ENCODE measurements at regions not wholly inside any gene's neighbourhood (a gene's known extent, or its start where the extent isn't known, plus 50 kb on each side); places are given as distances from the start of the nearest gene placed in this dataset.

DNA sequence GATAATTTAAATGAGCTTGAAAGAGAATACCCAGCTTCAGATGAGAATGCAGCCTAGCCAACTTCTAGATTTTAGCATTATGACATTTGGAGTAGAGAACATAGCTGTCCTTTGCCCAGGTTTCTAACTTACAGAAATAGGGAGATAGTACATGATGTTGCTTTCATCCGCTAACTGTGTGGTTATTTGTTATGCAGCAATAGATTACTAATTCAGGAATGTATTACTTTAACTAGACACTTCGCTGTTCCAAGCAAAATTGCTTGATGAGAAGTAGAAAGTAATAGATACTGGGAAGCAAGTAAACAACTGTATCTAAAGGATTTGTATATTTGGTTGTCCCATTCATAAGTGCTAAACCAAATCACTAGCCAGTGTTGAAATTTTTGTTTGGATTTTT is 790.9 kb upstream of the PRR20A start:
- H3K36me3 ChIP-seq (ENCODE audit: insufficient read depth, low read length), result no peaks in the 10 kb centered on the region
- H3K27me3 ChIP-seq (ENCODE audit: insufficient read depth, low read length, poor library complexity, severe bottlenecking), result no peaks in the 10 kb centered on the region
- no peak overlapping the region for H3K27ac ChIP-seq (ENCODE audit: low read depth, low read length)
- no peak for DNase-seq
- POLR2A ChIA-PET, result no interaction called here
- Mint-ChIP-seq H3K36me3 (no peaks in the 10 kb centered on the region), H3K9me3 (peaks cover 0 to 30% (median 14%) of the 10 kb centered on the region in 5 donors), H3K27ac (no peak overlapping the region), H3K27me3 (no peaks in the 10 kb centered on the region), H3K4me1 (no peaks in the 10 kb centered on the region), H3K4me3 (no peak overlapping the region)
- no peak overlapping the region for H3K4me3 ChIP-seq (ENCODE audit: low read length)
- CTCF ChIA-PET, result no interaction called here
- no peaks in the 10 kb centered on the region for H3K4me1 ChIP-seq (ENCODE audit: insufficient read depth, low read length)
- H3K9me3 ChIP-seq (ENCODE audit: low read length), result no peaks in the 10 kb centered on the region

GRCh38 chr13:56351041-56351440 is 789.7 kb upstream of the PRR20A start:
- H3K27ac ChIP-seq (ENCODE audit: low read depth, low read length), result no peak overlapping the region
- no peaks in the 10 kb centered on the region for H3K4me1 Mint-ChIP-seq

GRCh38 chr13:56352361-56352760 is 788.4 kb upstream of the PRR20A start:
- no peak for DNase-seq
- Mint-ChIP-seq H3K27ac (no peak overlapping the region), H3K9me3 (peaks cover 0 to 29% (median 13%) of the 10 kb centered on the region in 5 donors), H3K27me3 (no peaks in the 10 kb centered on the region), H3K36me3 (no peaks in the 10 kb centered on the region), H3K4me3 (no peak overlapping the region), H3K4me1 (no peaks in the 10 kb centered on the region)
- ChIA-PET CTCF (no interaction called here), POLR2A (no interaction called here)
- Histone ChIP-seq H3K4me1 (ENCODE audit: insufficient read depth, low read length) (no peaks in the 10 kb centered on the region), H3K36me3 (ENCODE audit: insufficient read depth, low read length) (no peaks in the 10 kb centered on the region), H3K4me3 (ENCODE audit: low read length) (no peak overlapping the region), H3K9me3 (ENCODE audit: low read length) (no peaks in the 10 kb centered on the region), H3K27me3 (ENCODE audit: insufficient read depth, low read length, poor library complexity, severe bottlenecking) (no peaks in the 10 kb centered on the region), H3K27ac (ENCODE audit: low read depth, low read length) (no peak overlapping the region)

More at GRCh38 chr13:56351041-56351440, 789.7 kb upstream of the PRR20A start:
- no peak for DNase-seq
- no peaks in the 10 kb centered on the region for H3K27me3 Mint-ChIP-seq
- Histone ChIP-seq H3K27me3 (ENCODE audit: insufficient read depth, low read length, poor library complexity, severe bottlenecking) (no peaks in the 10 kb centered on the region), H3K9me3 (ENCODE audit: low read length) (no peaks in the 10 kb centered on the region), H3K4me3 (ENCODE audit: low read length) (no peak overlapping the region), H3K4me1 (ENCODE audit: insufficient read depth, low read length) (no peaks in the 10 kb centered on the region), H3K36me3 (ENCODE audit: insufficient read depth, low read length) (no peaks in the 10 kb centered on the region)
- ChIA-PET POLR2A (no interaction called here), CTCF (no interaction called here)
- no peaks in the 10 kb centered on the region for H3K36me3 Mint-ChIP-seq
- H3K4me3 Mint-ChIP-seq, result no peak overlapping the region
- peak overlapping the region in 1 of 8 donors; percentile 41 for H3K27ac Mint-ChIP-seq
- peaks cover 0 to 30% (median 14%) of the 10 kb centered on the region in 5 donors for H3K9me3 Mint-ChIP-seq

GRCh38 chr13:56352901-56353300 is 787.8 kb upstream of the PRR20A start:
- CTCF ChIA-PET, result no interaction called here
- H3K27me3 Mint-ChIP-seq, result no peaks in the 10 kb centered on the region
- H3K27me3 ChIP-seq (ENCODE audit: insufficient read depth, low read length, poor library complexity, severe bottlenecking), result no peaks in the 10 kb centered on the region

DNA sequence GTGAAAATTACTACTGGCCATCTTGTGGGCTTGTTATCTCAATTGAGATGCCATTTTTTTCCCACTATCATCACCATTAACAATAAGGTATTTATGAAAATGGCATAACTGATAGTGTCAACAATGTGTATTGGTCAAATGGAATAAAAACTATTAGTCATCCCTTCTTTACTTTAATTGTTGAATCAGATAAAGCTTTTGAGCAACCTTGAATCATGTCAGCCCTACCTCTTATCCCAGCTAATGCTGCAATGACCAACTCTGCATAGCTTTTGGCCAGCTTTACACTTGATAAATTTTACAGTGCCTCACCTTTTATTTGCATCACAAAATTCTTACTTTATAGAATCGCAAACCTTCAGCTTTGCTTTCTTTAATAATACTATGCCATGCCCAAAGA is 784.0 kb upstream of the PRR20A start:
- no peak overlapping the region for H3K27ac ChIP-seq (ENCODE audit: low read depth, low read length)
- no peaks in the 10 kb centered on the region for H3K4me1 Mint-ChIP-seq
- no peaks in the 10 kb centered on the region for H3K36me3 Mint-ChIP-seq
- peaks cover 0 to 28% (median 10%) of the 10 kb centered on the region in 5 donors for H3K9me3 Mint-ChIP-seq
- H3K4me3 Mint-ChIP-seq, result no peak overlapping the region
- POLR2A ChIA-PET, result no interaction called here
- H3K27me3 Mint-ChIP-seq, result no peaks in the 10 kb centered on the region
- no peak overlapping the region for H3K27ac Mint-ChIP-seq
- H3K9me3 ChIP-seq (ENCODE audit: low read length), result no peaks in the 10 kb centered on the region
- H3K4me1 ChIP-seq (ENCODE audit: insufficient read depth, low read length), result no peaks in the 10 kb centered on the region
- no peaks in the 10 kb centered on the region for H3K27me3 ChIP-seq (ENCODE audit: insufficient read depth, low read length, poor library complexity, severe bottlenecking)
- H3K4me3 ChIP-seq (ENCODE audit: low read length), result no peak overlapping the region
- CTCF ChIA-PET, result no interaction called here
- DNase-seq, result no peak
- H3K36me3 ChIP-seq (ENCODE audit: insufficient read depth, low read length), result no peaks in the 10 kb centered on the region

More at GRCh38 chr13:56352901-56353300, 787.8 kb upstream of the PRR20A start:
- Mint-ChIP-seq H3K9me3 (peaks cover 0 to 26% (median 12%) of the 10 kb centered on the region in 5 donors), H3K4me3 (no peak overlapping the region), H3K4me1 (no peaks in the 10 kb centered on the region), H3K36me3 (no peaks in the 10 kb centered on the region), H3K27ac (no peak overlapping the region)
- no peak for DNase-seq
- Histone ChIP-seq H3K36me3 (ENCODE audit: insufficient read depth, low read length) (no peaks in the 10 kb centered on the region), H3K27ac (ENCODE audit: low read depth, low read length) (no peak overlapping the region), H3K4me1 (ENCODE audit: insufficient read depth, low read length) (no peaks in the 10 kb centered on the region), H3K4me3 (ENCODE audit: low read length) (no peak overlapping the region), H3K9me3 (ENCODE audit: low read length) (no peaks in the 10 kb centered on the region)
- POLR2A ChIA-PET, result no interaction called here

- Histone ChIP-seq H3K27me3 (ENCODE audit: insufficient read depth, low read length, poor library complexity, severe bottlenecking) (no peaks in the 10 kb centered on the region), H3K9me3 (ENCODE audit: low read length) (no peaks in the 10 kb centered on the region), H3K4me1 (ENCODE audit: insufficient read depth, low read length) (no peaks in the 10 kb centered on the region), H3K27ac (ENCODE audit: low read depth, low read length) (no peak overlapping the region), H3K36me3 (ENCODE audit: insufficient read depth, low read length) (no peaks in the 10 kb centered on the region), H3K4me3 (ENCODE audit: low read length) (no peak overlapping the region)
- no peaks in the 10 kb centered on the region for H3K4me1 Mint-ChIP-seq
- H3K4me3 Mint-ChIP-seq, result no peak overlapping the region
- CTCF ChIA-PET, result no interaction called here
- peaks cover 8 to 32% (median 14%) of the 10 kb centered on the region in 5 donors for H3K9me3 Mint-ChIP-seq
- no peaks in the 10 kb centered on the region for H3K36me3 Mint-ChIP-seq
- H3K27ac Mint-ChIP-seq, result no peak overlapping the region
- POLR2A ChIA-PET, result no interaction called here
- DNase-seq, result no peak
- H3K27me3 Mint-ChIP-seq, result peaks cover 0 to 2% of the 10 kb centered on the region in 2 donors
Measured at GRCh38 chr13:56378566-56378965, 762.2 kb upstream of the PRR20A start.

DNA sequence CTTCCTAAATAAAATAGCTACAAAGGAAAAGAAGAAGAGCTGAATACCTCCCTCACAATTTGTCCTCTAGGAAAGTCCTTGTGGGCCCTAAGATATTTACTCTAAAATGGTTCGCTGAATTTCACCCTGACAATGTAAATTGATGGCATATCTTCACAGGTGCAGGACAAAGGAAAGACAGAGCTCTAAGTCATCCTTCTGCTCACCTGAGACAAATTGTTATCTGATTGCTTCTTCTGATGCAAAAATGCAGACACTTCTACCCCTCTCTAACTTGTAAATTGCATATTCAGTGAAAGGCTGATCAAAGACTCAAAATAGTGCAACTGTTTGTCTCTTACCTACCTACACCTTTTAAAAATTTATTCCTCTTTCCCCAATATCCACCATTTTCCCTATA is 747.2 kb upstream of the PRR20A start:
- no peaks in the 10 kb centered on the region for H3K9me3 ChIP-seq (ENCODE audit: low read length)
- H3K4me1 ChIP-seq (ENCODE audit: insufficient read depth, low read length), result no peaks in the 10 kb centered on the region
- POLR2A ChIA-PET, result no interaction called here
- H3K36me3 ChIP-seq (ENCODE audit: insufficient read depth, low read length), result no peaks in the 10 kb centered on the region
- no peak overlapping the region for H3K4me3 Mint-ChIP-seq
- DNase-seq, result no peak
- H3K27me3 Mint-ChIP-seq, result no peaks in the 10 kb centered on the region
- no peaks in the 10 kb centered on the region for H3K36me3 Mint-ChIP-seq
- CTCF ChIA-PET, result no interaction called here
- no peaks in the 10 kb centered on the region for H3K4me1 Mint-ChIP-seq
- no peak overlapping the region for H3K4me3 ChIP-seq (ENCODE audit: low read length)
- H3K27ac Mint-ChIP-seq, result no peak overlapping the region
- H3K9me3 Mint-ChIP-seq, result peaks cover 0 to 41% (median 14%) of the 10 kb centered on the region in 5 donors
- no peaks in the 10 kb centered on the region for H3K27me3 ChIP-seq (ENCODE audit: insufficient read depth, low read length, poor library complexity, severe bottlenecking)
- H3K27ac ChIP-seq (ENCODE audit: low read depth, low read length), result no peak overlapping the region

DNA sequence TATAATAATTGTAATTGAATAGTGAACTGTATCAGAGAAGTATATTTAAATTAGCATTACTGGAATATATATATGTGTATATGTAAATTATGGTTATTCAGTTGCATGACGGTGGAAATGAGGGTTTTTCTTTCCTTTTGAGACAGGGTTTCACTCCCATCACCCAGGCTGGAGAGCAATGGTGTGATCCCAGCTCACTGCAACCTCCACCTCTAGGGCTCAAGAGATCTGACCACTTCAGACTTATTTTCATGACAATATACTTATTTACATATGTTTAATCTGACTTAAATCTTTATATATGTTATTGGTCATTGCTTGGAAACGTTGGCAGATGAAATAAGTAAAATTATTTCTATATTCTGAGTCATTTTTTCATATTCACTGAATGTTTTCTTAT is 744.4 kb upstream of the PRR20A start:
- Histone ChIP-seq H3K36me3 (ENCODE audit: insufficient read depth, low read length) (no peaks in the 10 kb centered on the region), H3K27me3 (ENCODE audit: insufficient read depth, low read length, poor library complexity, severe bottlenecking) (no peaks in the 10 kb centered on the region), H3K9me3 (ENCODE audit: low read length) (no peaks in the 10 kb centered on the region), H3K4me3 (ENCODE audit: low read length) (no peak overlapping the region), H3K27ac (ENCODE audit: low read depth, low read length) (no peak overlapping the region), H3K4me1 (ENCODE audit: insufficient read depth, low read length) (no peaks in the 10 kb centered on the region)
- Mint-ChIP-seq H3K4me3 (no peak overlapping the region), H3K9me3 (peaks cover 5 to 21% (median 12%) of the 10 kb centered on the region in 5 donors), H3K36me3 (no peaks in the 10 kb centered on the region), H3K4me1 (no peaks in the 10 kb centered on the region), H3K27me3 (no peaks in the 10 kb centered on the region), H3K27ac (no peak overlapping the region)
- no peak for DNase-seq
- ChIA-PET POLR2A (no interaction called here), CTCF (no interaction called here)

DNA sequence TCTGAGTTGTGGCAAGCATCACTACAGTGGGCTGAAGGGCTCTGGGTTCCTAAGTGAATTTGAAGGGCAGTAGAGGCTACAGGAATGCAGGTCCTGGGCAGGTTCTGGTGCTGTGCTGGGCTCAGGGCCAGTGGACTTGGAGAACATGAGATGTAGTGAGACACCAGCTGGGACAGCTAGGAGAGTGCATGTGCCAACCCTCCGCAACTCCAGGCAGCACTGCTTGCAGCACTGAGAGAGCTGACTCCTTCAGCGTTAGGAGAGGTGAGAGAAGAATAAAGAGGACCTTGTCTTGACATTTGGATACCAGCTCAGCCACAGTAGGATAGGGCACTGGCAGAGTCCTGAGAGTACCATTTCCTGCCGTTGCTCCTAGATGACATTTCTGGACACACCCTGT is 739.9 kb upstream of the PRR20A start:
- H3K4me1 ChIP-seq (ENCODE audit: insufficient read depth, low read length), result no peaks in the 10 kb centered on the region
- CTCF ChIA-PET, result no interaction called here
- H3K36me3 Mint-ChIP-seq, result no peaks in the 10 kb centered on the region
- no peaks in the 10 kb centered on the region for H3K27me3 Mint-ChIP-seq
- H3K9me3 ChIP-seq (ENCODE audit: low read length), result no peaks in the 10 kb centered on the region
- no peaks in the 10 kb centered on the region for H3K27me3 ChIP-seq (ENCODE audit: insufficient read depth, low read length, poor library complexity, severe bottlenecking)
- no peaks in the 10 kb centered on the region for H3K4me1 Mint-ChIP-seq
- DNase-seq, result no peak
- H3K27ac Mint-ChIP-seq, result no peak overlapping the region
- no peak overlapping the region for H3K4me3 Mint-ChIP-seq
- H3K9me3 Mint-ChIP-seq, result peaks cover 12 to 24% (median 15%) of the 10 kb centered on the region in 5 donors
- no peak overlapping the region for H3K27ac ChIP-seq (ENCODE audit: low read depth, low read length)
- H3K4me3 ChIP-seq (ENCODE audit: low read length), result no peak overlapping the region
- no peaks in the 10 kb centered on the region for H3K36me3 ChIP-seq (ENCODE audit: insufficient read depth, low read length)
- POLR2A ChIA-PET, result no interaction called here

Data from CD8-positive, alpha-beta memory T cell (primary cell).